ENCODE measurements at regions not wholly inside any gene's neighbourhood (a gene's known extent, or its start where the extent isn't known, plus 50 kb on each side); places are given as distances from the start of the nearest gene placed in this dataset.

- DNase-seq, result no peak
Observed at GRCh38 chr4:125828346-125828745, 513.6 kb downstream of the FAT4 start.

- DNase-seq, result no peak
Observed at GRCh38 chr4:125832161-125832560, 517.4 kb downstream of the FAT4 start.

- no peak for DNase-seq
Observed at GRCh38 chr4:125836597-125837195, 521.9 kb downstream of the FAT4 start.

GRCh38 chr4:125837493-125838201, 522.9 kb downstream of the FAT4 start:
- DNase-seq, result no peak

- DNase-seq, result no peak
Observed at GRCh38 chr4:125838202-125838601, 523.4 kb downstream of the FAT4 start.

- DNase-seq, result no peak
Observed at GRCh38 chr4:125838924-125839323, 524.2 kb downstream of the FAT4 start.

GRCh38 chr4:125843947-125844346, 529.2 kb downstream of the FAT4 start:
- DNase-seq, result no peak

- no peak for DNase-seq
Observed at GRCh38 chr4:125847518-125847917, 532.8 kb downstream of the FAT4 start.

- no peak for DNase-seq
Observed at GRCh38 chr4:125849869-125850268, 535.1 kb downstream of the FAT4 start.

GRCh38 chr4:125891597-125892258, 577.0 kb downstream of the FAT4 start:
- DNase-seq, result no peak

GRCh38 chr4:125904802-125905201, 590.0 kb downstream of the FAT4 start:
- no peak for DNase-seq

- DNase-seq, result no peak
Observed at GRCh38 chr4:125911058-125911457, 596.3 kb downstream of the FAT4 start.

GRCh38 chr4:125911481-125911880, 596.7 kb downstream of the FAT4 start:
- no peak for DNase-seq

- no peak for DNase-seq
Observed at GRCh38 chr4:125917559-125917958, 602.8 kb downstream of the FAT4 start.

GRCh38 chr4:125928652-125929051, 613.9 kb downstream of the FAT4 start:
- DNase-seq, result no peak

GRCh38 chr4:125938541-125938940, 623.8 kb downstream of the FAT4 start:
- DNase-seq, result no peak

- no peak for DNase-seq
Observed at GRCh38 chr4:125940426-125940825, 625.7 kb downstream of the FAT4 start.

GRCh38 chr4:125944966-125945365, 630.2 kb downstream of the FAT4 start:
- DNase-seq, result no peak

- DNase-seq, result no peak
Observed at GRCh38 chr4:125948021-125948420, 633.3 kb downstream of the FAT4 start.

- DNase-seq, result no peak
Observed at GRCh38 chr4:125951261-125951887, 636.6 kb downstream of the FAT4 start.

- no peak for DNase-seq
Observed at GRCh38 chr4:125952631-125953030, 637.9 kb downstream of the FAT4 start.

- no peak for DNase-seq
Observed at GRCh38 chr4:125956276-125956675, 641.5 kb downstream of the FAT4 start.

GRCh38 chr4:125958519-125958918, 643.8 kb downstream of the FAT4 start:
- DNase-seq, result no peak

GRCh38 chr4:125961626-125962025, 646.9 kb downstream of the FAT4 start:
- DNase-seq, result no peak

Measured in NCI-H1930 (cell line).